ENCODE measurements at regions not wholly inside any gene's neighbourhood (a gene's known extent, or its start where the extent isn't known, plus 50 kb on each side); places are given as distances from the start of the nearest gene placed in this dataset.

GRCh38 chr17:77343031-77343800 is 202.4 kb downstream of the SEC14L1 start:
- FAIRE-seq, result no peak

- no peak for FAIRE-seq
Observed at GRCh38 chr17:77344038-77344437, 203.3 kb downstream of the SEC14L1 start.

DNA sequence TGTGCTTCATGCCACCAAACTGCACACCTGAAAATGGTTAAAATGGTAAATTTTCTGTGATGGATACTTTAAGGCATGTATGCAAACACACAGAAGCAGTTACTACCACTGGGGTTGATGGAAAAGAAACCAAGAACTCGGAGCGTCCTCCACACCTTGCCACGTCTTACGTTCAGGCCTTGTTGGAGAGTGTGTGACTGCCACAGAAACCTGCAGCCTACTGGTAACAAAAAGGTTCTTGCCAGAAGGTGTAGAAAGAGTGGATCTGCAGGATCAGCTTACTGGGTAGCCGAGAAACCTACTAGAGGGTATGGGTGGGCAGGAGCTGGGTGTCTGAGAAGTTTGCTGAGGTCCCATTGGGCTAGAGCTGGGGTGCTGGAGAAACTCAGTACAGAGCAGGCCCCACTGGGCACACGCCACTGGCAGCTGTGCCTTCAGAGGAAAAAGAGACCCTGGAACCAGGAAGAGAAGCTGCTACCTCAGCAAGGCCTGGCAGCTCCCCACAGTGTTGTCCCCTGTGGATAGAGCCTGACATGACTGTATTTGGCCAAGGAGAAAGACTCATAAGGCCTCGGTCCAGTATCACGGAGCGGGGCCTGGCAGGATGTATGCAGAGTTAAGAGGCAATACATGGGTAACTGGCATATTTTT is 204.6 kb downstream of the SEC14L1 start:
- no peak for FAIRE-seq

- no peak for FAIRE-seq
Observed at GRCh38 chr17:77346765-77347164, 206.0 kb downstream of the SEC14L1 start.

DNA sequence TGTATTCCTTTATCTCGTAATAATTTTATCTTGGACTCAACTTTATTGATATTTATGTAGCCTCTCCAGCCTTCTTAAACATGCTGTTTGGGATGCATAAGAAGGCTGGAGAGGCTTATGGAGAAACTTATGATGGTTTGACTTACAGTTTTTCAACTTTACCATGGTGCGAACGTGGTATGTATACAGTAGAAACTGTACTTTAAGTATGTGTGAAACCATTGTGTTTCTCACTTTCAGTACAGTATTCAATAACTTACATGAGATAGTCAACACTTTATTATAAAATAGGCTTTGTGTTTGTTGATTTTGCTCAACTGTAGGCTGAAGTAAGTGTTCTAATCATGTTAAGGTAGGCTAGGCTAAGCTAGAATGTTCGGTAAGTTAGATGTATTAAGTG is 206.8 kb downstream of the SEC14L1 start:
- FAIRE-seq, result no peak

GRCh38 chr17:77349976-77350830 is 209.4 kb downstream of the SEC14L1 start:
- no peak for FAIRE-seq

GRCh38 chr17:77352441-77352840 is 211.7 kb downstream of the SEC14L1 start:
- FAIRE-seq, result no peak

DNA sequence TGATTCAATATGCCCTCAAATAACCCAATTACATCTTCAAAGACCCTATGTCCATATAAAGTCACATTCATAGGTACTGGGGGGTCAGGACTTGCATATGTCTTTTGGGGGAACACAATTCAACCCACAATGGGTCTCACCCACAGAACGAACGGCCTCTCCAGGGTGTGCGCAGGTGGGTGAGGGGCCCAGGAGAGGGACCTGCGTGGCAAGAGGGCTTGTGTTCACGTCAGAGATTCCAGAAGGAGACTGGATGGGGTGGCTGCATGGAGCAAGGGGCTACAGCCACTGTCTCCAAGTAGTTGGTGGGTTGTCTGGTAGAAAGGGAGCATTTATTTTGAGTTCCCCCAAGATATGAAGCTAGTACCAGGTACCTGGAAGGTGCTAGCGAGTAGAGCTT is 212.2 kb downstream of the SEC14L1 start:
- FAIRE-seq, result no peak

DNA sequence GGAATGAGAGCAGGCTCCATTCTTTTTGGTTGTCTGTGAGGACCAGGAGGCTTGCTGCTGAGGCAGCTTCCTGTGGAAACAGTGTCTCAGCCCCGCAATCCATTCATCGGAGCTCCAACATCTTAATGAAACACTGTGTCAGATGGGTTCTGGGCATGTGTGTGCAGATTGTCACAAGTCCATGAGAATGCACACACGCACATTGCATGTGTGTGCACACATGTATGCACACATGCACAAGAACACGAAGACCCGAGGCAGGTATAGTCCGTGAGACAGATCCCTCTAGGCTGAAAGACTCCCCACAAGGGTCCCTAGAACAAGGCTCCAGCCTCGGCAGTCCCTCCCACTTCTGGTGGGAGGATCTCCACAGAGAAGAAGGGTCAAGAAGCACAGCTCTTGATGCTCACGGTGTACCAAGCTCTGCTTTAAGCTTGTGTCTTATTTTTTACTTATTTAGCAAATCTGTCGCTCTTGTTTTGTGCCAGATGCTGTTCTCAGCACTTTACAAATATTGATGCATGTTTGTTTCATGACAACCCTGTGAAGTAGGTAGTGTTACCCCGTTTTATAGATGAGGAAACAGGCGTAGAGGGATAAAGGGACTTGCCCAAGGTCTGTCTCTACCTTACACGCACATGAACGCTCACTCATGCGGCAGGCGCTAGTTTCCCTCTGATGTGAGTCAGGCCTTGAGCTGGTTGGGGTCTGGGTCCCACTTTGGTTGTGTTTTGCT is 213.1 kb downstream of the SEC14L1 start:
- no peak for FAIRE-seq

GRCh38 chr17:77354420-77354669 is 213.6 kb downstream of the SEC14L1 start:
- FAIRE-seq, result no peak

DNA sequence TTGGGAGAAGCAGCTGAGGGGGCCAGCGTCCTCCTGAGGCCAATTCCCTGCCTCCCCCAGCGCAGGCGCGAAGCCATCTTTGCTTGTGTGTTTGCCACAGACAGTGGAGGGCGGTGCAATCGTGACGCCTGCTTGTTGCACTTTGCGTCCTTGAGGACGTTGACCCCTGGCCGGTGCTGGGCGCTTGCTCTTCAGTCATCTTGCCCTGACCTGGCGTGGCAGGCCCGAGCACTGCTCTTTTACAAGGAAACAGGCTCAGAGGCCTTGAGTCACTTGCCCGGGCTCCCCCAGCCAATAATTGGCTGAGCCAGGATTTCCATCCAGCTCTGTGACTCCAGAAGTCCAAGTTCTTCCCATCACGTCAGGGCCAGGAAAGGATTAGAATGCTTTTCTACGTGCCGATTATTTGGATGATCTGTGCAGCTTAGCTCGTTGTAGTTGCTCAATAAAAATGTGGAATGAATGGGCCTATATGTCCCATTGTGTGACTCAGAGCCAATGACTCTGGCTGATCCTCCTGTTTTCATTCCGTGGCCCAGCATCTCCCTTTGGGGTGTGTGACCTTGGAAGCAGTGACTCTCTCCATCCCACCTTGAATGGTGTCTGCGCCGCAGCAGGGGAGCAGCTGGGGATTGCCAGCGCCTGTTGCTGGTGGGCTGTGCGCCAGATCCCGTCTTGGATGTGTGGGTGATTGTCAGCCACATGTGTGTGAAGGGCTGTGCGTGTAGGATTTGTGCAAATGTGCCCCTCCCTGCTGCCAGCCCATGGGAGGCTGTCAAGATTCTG is 214.1 kb downstream of the SEC14L1 start:
- FAIRE-seq, result no peak

DNA sequence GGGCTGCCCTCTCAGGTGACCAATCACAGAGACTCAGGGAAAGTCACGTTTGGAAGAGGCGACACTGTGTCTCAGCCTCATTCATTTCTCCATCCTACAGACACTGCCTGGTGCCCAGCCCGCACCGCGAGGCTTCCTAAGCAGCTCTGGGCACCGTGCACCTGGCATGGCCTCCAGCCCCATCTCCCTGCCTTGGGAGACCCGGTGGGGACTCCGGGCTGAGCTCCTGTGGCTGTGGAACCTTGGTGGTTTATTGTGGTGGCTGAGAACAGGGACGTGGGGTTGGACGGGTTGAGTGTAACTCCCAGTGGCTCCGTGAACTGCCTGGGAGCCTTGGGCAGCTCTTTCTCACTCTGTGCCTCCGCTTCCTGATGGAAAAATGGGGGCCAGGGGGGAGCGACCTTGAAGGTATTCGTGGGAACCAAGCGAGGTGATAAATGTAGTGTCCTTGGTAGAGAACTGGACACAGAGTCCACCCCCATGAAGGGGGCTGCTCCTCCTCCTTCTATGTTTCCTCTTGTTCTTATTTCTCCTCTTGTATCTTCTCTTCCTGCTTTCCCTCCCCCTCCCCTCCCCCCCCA is 215.4 kb downstream of the SEC14L1 start:
- no peak for FAIRE-seq

GRCh38 chr17:77356690-77357201 is 216.0 kb downstream of the SEC14L1 start:
- no peak for FAIRE-seq

DNA sequence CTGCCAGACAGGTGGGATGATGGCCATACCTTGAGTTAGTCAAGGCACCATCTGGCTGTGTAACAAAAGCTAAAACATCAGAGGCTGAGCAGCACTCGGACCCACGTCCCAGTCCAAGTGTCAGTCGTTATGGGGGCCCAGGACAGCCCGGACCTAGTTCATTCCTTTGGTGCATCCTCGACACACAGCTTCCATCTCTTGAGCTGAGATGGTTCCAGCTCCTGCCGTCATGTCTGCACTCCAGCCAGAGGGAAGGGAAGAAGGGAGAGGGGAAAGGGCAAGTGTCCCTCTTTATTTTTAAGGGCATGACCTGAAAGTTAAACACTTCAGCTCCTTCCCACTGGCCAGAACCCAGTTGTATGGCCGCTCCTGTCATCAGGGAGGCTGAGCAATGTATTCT is 218.0 kb downstream of the SEC14L1 start:
- FAIRE-seq, result no peak

DNA sequence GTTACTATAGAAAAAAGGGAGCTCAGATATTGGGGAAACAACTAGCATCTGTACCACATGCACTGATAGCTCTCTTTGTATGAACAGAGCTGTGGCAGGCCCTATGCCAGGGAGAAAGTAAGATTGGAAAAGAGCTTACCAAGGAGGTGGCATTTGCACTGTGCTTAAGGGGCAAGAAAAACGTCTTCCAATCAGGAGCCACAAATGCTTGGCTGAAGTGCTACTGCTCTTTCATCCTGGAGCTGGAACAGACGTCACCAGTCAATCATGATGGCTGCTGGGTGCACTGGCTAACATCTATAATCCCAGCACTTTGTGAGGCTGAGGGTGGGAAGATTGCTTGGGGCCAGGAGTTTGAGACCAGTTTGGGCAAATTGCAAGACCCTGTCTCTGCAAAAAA is 218.5 kb downstream of the SEC14L1 start:
- no peak for FAIRE-seq

GRCh38 chr17:77361986-77362620 is 221.3 kb downstream of the SEC14L1 start:
- FAIRE-seq, result no peak

GRCh38 chr17:77363821-77364361 is 223.1 kb downstream of the SEC14L1 start:
- no peak for FAIRE-seq

- no peak for FAIRE-seq
Observed at GRCh38 chr17:77364381-77364911, 223.7 kb downstream of the SEC14L1 start.

GRCh38 chr17:77364941-77365583 is 224.3 kb downstream of the SEC14L1 start:
- FAIRE-seq, result no peak

DNA sequence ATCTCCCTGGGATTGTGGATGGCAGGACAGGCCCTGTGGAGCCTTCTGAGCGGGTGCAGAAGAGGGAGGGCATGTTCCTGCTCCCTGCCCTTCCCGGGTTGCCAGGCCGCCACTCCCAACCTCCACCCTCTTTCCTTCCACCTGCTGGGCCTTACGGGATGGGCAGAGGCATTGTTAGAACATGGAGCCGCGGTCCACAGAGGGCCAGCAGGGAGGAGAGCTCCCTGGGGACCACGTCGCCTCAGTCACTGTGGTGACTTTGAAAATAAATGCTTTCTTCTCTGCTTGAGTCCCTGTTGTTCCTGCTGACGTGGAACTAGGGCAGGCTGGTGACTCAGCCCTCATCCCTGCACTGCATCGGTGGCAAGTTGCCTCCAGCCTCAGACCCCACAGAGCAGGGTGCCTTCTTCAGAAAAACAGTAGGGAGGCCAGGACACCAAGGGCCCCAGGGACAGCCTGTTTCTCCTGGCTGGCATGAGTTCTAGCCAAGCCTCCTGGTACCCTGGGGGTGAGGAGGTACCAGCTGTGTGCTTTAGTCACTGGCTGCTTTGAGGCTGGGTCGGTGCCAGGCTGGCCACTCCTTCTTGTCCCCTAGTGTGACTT is 224.9 kb downstream of the SEC14L1 start:
- no peak for FAIRE-seq

All from colon (tissue), 2 donors.